Stomach (tissue), 8 donors: ENCODE measurements at regions not wholly inside any gene's neighbourhood (a gene's known extent, or its start where the extent isn't known, plus 50 kb on each side); places are given as distances from the start of the nearest gene placed in this dataset.
A peak's percentile ranks its signal among the peaks of the same experiment; 100 is the strongest.

ENCODE experiments used
- DNase-seq, 2 donors: peaks; one replicate each; pipeline versions ENCODE4 v3.0.0 to v3.0.0-alpha.2; 2013 to 2019
- H3K27ac ChIP-seq, 5 donors: fragments of 200-600 bp in 4 of 5; sonication (generic) in 4 of 5; one replicate each; pipeline ENCODE4 v1.5.1; 2013 to 2019; ENCODE audit warnings: mild to moderate bottlenecking in 1 of 5, moderate library complexity in 1 of 5
- H3K27me3 ChIP-seq, 3 donors: fragments of 200-600 bp; sonication (generic); one replicate each; pipeline ENCODE4 v1.5.1; 2017 to 2019; ENCODE audit warnings: mixed run types in 1 of 3
- H3K36me3 ChIP-seq, 4 donors: fragments of 200-600 bp; sonication (generic); 1 replicate in 3 of 4; 2 replicates in 1 of 4; pipeline ENCODE4 v1.5.1; 2016 to 2019
- H3K4me1 ChIP-seq, 4 donors: fragments of 200-600 bp; sonication (generic); one replicate each; pipeline ENCODE4 v1.5.1; 2016 to 2019
- H3K4me3 ChIP-seq, 4 donors: fragments of 200-600 bp; sonication (generic) in 3 of 4; one replicate each; pipeline ENCODE4 v1.5.1; 2016 to 2019; ENCODE audit warnings: mild to moderate bottlenecking in 1 of 4
- H3K9me3 ChIP-seq, 4 donors: fragments of 200-600 bp; sonication (generic); one replicate each; pipeline ENCODE4 v1.5.1; 2016 to 2019
- EP300 ChIP-seq: sonication (generic); formaldehyde crosslinking; IDR thresholded peaks from one replicate; pipeline ENCODE4 v1.6.1; 2017; ENCODE audit warnings: antibody characterized with exemption
- POLR2A ChIP-seq, 4 donors: fragments of 450-650 bp; IDR thresholded peaks; one replicate each; pipeline ENCODE4 v1.6.1; 2016; ENCODE audit warnings: antibody characterized with exemption in 4 of 4, control low read depth in 2 of 4, mild to moderate bottlenecking in 1 of 4, moderate library complexity in 1 of 4
- POLR2AphosphoS5 ChIP-seq, 3 donors: sonication (generic); formaldehyde crosslinking; IDR thresholded peaks; one replicate each; pipeline ENCODE4 v1.6.1; 2016; ENCODE audit warnings: antibody characterized with exemption in 3 of 3
- WGBS, 5 donors: extraction: QIAGEN DNeasy Blood & Tissue Kit in 3 of 5; methylation state at CpG; one replicate each; pipeline versions ENCODE4 v1.1.5 to v1.1.7; 2013 to 2018; 5-methylcytosine and 5-hydroxymethylcytosine counted together
- intact Hi-C: fragments of 100-400 bp; cut with DNase I; formaldehyde crosslinking; loops from one replicate; pipeline ENCODE4 v1.15.1; 2023; ENCODE audit warnings: low total_unique reads
- TF ChIP-seq, protein P1 (sequence below), 7 experiments: fragments of 450-650 bp in 4 of 7; fragments of 200-600 bp in 3 of 7; sonication (generic) in 3 of 7; IDR thresholded peaks; one replicate each; pipeline ENCODE4 v1.5.1; 2016 to 2019; ENCODE audit warnings: antibody characterized with exemption in 7 of 7, control low read depth in 2 of 7, mild to moderate bottlenecking in 1 of 7
- donor health status: healthy with polysubstance abuse.
- donor health status: Bipolar disorder and iron deficiency.
- donor health status: healthy.

DNA sequence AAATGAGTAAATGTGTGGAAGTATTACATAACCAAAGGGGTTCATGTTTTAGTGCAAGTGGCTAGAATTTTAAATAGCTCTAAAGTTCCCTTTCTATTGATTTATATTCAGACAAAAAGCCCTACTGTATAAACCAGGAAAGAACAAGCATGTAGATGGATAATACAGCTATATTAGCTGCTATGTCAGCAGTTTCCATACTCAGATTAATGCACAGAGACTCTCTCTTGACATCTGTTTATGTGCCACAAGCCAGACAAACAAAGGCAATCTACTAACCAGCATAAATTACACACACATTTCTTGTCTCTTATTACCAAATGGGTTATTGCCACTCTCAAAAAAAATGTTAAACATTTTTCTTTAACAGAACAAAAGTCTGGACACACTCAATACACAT lies 760.1 kb upstream of the NECTIN3 start:
- no peak for DNase-seq
- intact Hi-C loops = no loop called here
- Histone ChIP-seq H3K27ac (no peak overlapping the region), H3K4me1 (no peaks in the 10 kb centered on the region), H3K4me3 (no peak overlapping the region), H3K9me3 (no peaks in the 10 kb centered on the region), H3K36me3 (no peaks in the 10 kb centered on the region), H3K27me3 (no peaks in the 10 kb centered on the region)
- TF ChIP-seq, protein P1, sequence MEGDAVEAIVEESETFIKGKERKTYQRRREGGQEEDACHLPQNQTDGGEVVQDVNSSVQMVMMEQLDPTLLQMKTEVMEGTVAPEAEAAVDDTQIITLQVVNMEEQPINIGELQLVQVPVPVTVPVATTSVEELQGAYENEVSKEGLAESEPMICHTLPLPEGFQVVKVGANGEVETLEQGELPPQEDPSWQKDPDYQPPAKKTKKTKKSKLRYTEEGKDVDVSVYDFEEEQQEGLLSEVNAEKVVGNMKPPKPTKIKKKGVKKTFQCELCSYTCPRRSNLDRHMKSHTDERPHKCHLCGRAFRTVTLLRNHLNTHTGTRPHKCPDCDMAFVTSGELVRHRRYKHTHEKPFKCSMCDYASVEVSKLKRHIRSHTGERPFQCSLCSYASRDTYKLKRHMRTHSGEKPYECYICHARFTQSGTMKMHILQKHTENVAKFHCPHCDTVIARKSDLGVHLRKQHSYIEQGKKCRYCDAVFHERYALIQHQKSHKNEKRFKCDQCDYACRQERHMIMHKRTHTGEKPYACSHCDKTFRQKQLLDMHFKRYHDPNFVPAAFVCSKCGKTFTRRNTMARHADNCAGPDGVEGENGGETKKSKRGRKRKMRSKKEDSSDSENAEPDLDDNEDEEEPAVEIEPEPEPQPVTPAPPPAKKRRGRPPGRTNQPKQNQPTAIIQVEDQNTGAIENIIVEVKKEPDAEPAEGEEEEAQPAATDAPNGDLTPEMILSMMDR (IDR thresholded peaks at IDR 0.05) = no peak
- TF ChIP-seq POLR2AphosphoS5 (IDR thresholded peaks at IDR 0.05) = no peak

DNA sequence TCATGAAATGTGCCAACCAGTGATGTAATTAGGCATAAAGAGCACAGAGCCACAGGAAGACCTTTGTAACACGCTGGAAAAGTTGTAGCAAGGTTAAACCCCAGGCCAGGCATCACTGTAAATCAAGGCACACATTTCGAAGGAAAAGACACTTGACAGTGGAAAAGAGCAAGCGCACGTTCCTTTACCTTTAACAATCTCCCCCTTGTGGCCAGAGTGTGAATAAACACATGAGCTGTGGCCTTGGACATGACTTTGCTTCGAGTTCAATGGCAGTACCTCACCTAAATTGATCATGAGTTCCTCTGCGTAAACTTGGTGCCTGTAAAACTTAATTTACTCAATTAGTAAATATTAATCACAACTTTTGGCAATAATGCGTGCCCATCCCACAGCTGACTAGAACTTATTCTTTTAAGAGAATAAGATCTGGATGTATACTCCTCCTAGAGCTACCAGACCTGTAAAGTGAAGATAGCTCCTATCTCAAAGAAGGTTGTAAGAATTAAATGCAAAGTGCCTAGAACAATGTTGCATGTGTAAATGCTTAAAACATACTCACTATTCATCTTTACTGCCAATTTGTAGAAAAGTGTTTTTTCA lies 757.0 kb upstream of the NECTIN3 start:
- 49 to 61% (median 58%) methylated on average over 7 of the region's 7 CpGs for WGBS, 5 donors
- TF ChIP-seq, protein P1 (IDR thresholded peaks at IDR 0.05) = peak in 5 of 7 experiments; percentile 49 to 84 (median 68)
- TF ChIP-seq POLR2AphosphoS5 (IDR thresholded peaks at IDR 0.05) = no peak
- H3K4me3 ChIP-seq = no peak overlapping the region
- intact Hi-C loops = no loop called here
- no peak overlapping the region for H3K27ac ChIP-seq
- H3K4me1 ChIP-seq = no peaks in the 10 kb centered on the region
- no peaks in the 10 kb centered on the region for H3K36me3 ChIP-seq
- no peaks in the 10 kb centered on the region for H3K9me3 ChIP-seq
- peak; percentile 59 to 70 for DNase-seq
- no peaks in the 10 kb centered on the region for H3K27me3 ChIP-seq

DNA sequence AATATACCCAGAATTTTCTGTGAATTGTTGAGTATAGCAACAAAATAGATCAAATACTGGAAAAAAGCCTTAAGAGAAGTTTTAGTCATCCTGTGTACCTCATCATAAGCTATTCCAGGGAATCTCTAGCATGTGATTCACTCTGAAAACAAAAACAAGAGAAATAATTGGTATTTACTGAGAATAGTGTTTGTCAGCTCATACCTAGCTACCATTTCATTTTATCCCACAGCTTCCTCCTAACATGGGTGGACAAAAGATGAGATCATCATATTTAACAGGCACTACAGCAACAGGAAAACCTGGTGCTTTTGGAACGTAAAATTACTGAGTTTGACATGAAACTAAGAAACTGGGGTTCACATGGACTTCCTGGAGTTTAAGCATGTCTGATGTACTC lies 753.5 kb upstream of the NECTIN3 start:
- intact Hi-C loops = no loop called here
- DNase-seq = no peak
- 76 to 95% (median 85%) methylated on average over 1 of the region's 1 CpG for WGBS, 5 donors

DNA sequence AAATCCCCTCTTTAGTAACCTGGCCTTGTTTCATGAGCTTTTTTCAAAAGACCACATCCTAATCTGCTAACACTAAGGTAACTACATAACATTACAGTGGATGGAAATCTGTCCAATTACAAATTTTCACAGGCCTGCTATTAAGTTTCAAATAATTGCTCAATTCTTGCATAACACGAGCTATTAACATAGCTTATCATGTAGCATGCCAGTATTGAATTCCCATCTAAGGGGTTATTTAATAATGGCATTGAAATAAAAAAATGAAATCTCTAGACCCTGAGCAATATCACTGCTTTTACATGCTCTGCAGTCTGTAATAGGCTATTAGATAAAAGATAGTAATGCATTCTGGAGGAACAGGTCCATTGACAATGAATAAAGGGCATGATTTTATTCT lies 748.3 kb upstream of the NECTIN3 start:
- TF ChIP-seq POLR2AphosphoS5 (IDR thresholded peaks at IDR 0.05) (no peak), POLR2A (IDR thresholded peaks at IDR 0.05) (no peak), EP300 (no peak)
- TF ChIP-seq, protein P1 (IDR thresholded peaks at IDR 0.05) = no peak
- H3K27ac ChIP-seq = no peak overlapping the region
- H3K36me3 ChIP-seq = no peaks in the 10 kb centered on the region
- no peaks in the 10 kb centered on the region for H3K4me1 ChIP-seq
- intact Hi-C loops = no loop called here
- 49 to 67% (median 62%) methylated on average over 1 of the region's 1 CpG for WGBS, 5 donors
- no peak for DNase-seq
- no peak overlapping the region for H3K4me3 ChIP-seq
- H3K27me3 ChIP-seq = no peaks in the 10 kb centered on the region
- H3K9me3 ChIP-seq = no peaks in the 10 kb centered on the region

More for the DNA sequence above, 753.5 kb upstream of the NECTIN3 start:
- no peaks in the 10 kb centered on the region for H3K36me3 ChIP-seq
- no peak for TF ChIP-seq POLR2AphosphoS5 (IDR thresholded peaks at IDR 0.05)
- no peak overlapping the region for H3K4me3 ChIP-seq
- H3K27ac ChIP-seq = no peak overlapping the region
- no peaks in the 10 kb centered on the region for H3K9me3 ChIP-seq
- H3K27me3 ChIP-seq = no peaks in the 10 kb centered on the region
- no peaks in the 10 kb centered on the region for H3K4me1 ChIP-seq

DNA sequence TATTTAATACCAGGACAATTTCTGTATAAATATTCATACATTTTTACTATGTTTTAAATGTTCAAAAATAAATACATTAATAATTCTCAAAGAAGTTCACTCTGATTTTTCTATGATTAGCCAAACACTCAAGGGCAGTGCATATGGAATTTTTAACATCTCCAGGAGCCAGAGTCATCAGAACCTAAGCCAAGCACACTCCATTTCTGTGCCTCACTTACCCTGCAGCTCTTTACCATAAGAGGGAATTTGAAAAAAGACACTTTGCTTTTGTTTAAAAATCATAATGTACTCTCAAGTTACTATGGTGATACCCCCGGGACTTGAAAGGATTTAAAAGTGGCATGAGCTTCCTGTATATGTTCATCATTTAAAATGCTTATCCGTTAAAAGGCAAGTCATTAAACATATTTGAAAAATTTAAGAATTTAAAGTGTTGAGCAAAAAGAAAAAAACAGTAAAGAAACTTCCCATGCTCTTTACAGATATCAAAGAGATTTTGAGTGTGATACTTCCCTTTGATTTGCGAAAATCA lies 747.4 kb upstream of the NECTIN3 start:
- H3K27me3 ChIP-seq = no peaks in the 10 kb centered on the region
- H3K4me1 ChIP-seq = no peaks in the 10 kb centered on the region
- H3K4me3 ChIP-seq = no peak overlapping the region
- no peaks in the 10 kb centered on the region for H3K9me3 ChIP-seq
- H3K36me3 ChIP-seq = no peaks in the 10 kb centered on the region
- WGBS, 5 donors = 74 to 83% (median 78%) methylated on average over 3 of the region's 3 CpGs
- TF ChIP-seq, protein P1 (IDR thresholded peaks at IDR 0.05) = no peak
- no peak for TF ChIP-seq EP300
- TF ChIP-seq POLR2AphosphoS5 (IDR thresholded peaks at IDR 0.05) = no peak
- TF ChIP-seq POLR2A (IDR thresholded peaks at IDR 0.05) = no peak
- intact Hi-C loops = no loop called here
- H3K27ac ChIP-seq = no peak overlapping the region
- no peak for DNase-seq
